ENCODE measurements at regions not wholly inside any gene's neighbourhood (a gene's known extent, or its start where the extent isn't known, plus 50 kb on each side); places are given as distances from the start of the nearest gene placed in this dataset.

DNA sequence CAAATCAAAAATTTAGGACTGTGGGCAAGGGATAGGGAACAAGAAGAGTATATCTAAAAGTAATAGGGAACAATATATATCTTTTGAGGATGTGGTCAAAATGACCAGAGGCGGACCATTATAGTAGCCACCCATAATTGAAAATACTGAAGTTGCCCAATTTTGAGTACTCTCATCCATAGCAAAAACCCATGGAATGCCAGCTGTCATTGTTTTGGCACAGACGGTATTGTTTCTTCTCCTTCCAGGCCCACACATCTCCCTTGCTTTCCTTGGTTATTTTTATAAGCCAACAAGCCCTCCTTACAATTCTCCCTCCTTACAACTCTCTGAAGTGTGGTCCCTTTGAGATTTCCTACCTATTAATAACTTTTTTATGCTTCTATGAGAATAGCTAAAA is 50.4 kb upstream of the RGMB start:
- Mint-ChIP-seq H3K4me3 (no peak overlapping the region), H3K27ac (no peak overlapping the region), H3K9me3 (peaks cover 16% of the 10 kb centered on the region), H3K4me1 (no peaks in the 10 kb centered on the region), H3K27me3 (ENCODE audit: low read depth) (no peaks in the 10 kb centered on the region), H3K36me3 (peaks cover 16% of the 10 kb centered on the region)
- DNase-seq (ENCODE audit: low spot score) (no peak), ATAC-seq (no peak)
- ChIA-PET CTCF (interaction anchor here (2.2 to 2.4 kb wide), 2 partner anchors 11 to 45 kb away, joined by 7 to 11 read pairs; no protein-coding TSS in a partner anchor), POLR2A (no interaction called here)
- TF ChIP-seq ZNF317 (CRISPR knock-in tag; IDR thresholded peaks at IDR 0.05; ENCODE audit: borderline replicate concordance, low read depth) (no peak), ZNF263 (CRISPR knock-in tag; IDR thresholded peaks at IDR 0.05; ENCODE audit: low read depth) (no peak)
- TF ChIP-seq, protein P1, sequence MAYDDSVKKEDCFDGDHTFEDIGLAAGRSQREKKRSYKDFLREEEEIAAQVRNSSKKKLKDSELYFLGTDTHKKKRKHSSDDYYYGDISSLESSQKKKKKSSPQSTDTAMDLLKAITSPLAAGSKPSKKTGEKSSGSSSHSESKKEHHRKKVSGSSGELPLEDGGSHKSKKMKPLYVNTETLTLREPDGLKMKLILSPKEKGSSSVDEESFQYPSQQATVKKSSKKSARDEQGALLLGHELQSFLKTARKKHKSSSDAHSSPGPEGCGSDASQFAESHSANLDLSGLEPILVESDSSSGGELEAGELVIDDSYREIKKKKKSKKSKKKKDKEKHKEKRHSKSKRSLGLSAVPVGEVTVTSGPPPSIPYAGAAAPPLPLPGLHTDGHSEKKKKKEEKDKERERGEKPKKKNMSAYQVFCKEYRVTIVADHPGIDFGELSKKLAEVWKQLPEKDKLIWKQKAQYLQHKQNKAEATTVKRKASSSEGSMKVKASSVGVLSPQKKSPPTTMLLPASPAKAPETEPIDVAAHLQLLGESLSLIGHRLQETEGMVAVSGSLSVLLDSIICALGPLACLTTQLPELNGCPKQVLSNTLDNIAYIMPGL (CRISPR knock-in tag; IDR thresholded peaks at IDR 0.05) = no peak
- TF ChIP-seq, protein P2, sequence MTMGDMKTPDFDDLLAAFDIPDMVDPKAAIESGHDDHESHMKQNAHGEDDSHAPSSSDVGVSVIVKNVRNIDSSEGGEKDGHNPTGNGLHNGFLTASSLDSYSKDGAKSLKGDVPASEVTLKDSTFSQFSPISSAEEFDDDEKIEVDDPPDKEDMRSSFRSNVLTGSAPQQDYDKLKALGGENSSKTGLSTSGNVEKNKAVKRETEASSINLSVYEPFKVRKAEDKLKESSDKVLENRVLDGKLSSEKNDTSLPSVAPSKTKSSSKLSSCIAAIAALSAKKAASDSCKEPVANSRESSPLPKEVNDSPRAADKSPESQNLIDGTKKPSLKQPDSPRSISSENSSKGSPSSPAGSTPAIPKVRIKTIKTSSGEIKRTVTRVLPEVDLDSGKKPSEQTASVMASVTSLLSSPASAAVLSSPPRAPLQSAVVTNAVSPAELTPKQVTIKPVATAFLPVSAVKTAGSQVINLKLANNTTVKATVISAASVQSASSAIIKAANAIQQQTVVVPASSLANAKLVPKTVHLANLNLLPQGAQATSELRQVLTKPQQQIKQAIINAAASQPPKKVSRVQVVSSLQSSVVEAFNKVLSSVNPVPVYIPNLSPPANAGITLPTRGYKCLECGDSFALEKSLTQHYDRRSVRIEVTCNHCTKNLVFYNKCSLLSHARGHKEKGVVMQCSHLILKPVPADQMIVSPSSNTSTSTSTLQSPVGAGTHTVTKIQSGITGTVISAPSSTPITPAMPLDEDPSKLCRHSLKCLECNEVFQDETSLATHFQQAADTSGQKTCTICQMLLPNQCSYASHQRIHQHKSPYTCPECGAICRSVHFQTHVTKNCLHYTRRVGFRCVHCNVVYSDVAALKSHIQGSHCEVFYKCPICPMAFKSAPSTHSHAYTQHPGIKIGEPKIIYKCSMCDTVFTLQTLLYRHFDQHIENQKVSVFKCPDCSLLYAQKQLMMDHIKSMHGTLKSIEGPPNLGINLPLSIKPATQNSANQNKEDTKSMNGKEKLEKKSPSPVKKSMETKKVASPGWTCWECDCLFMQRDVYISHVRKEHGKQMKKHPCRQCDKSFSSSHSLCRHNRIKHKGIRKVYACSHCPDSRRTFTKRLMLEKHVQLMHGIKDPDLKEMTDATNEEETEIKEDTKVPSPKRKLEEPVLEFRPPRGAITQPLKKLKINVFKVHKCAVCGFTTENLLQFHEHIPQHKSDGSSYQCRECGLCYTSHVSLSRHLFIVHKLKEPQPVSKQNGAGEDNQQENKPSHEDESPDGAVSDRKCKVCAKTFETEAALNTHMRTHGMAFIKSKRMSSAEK (CRISPR knock-in tag; IDR thresholded peaks at IDR 0.05; ENCODE audit: borderline replicate concordance) = no peak

All from WTC11 (cell line).